ENCODE measurements at regions not wholly inside any gene's neighbourhood (a gene's known extent, or its start where the extent isn't known, plus 50 kb on each side); places are given as distances from the start of the nearest gene placed in this dataset.

DNA sequence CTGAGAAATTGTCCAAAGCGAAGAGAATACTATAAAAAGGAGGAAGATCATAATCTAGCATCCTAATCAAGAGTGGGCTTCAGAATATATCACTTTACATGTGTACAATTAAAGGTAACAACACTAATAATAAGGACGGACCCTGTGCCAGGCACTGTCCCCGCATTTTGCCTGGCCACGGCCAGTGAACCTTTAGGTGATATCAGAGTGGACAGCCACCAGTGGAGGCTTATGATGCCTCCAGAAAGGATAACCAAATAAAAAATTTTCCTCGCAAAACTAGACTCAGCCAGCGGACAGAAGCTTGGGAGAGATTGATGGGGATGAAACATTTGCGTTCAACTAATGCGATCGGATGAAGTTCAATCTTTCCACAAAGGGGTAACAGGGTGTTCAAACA, 436.4 kb downstream of the NPHP4 start:
- DNase-seq (ENCODE audit: low spot score), result no peak
- no peak for TF ChIP-seq HNF4A (conservative IDR thresholded peaks at IDR 0.05)
- no peak for TF ChIP-seq TAF1 (conservative IDR thresholded peaks at IDR 0.05)
- no peak for TF ChIP-seq GABPA (IDR thresholded peaks at IDR 0.05 in 1 of 2, conservative IDR thresholded peaks at IDR 0.05 in 1 of 2)
- TF ChIP-seq SP1 (IDR thresholded peaks at IDR 0.05), result no peak
- no peak for TF ChIP-seq HNF4G (IDR thresholded peaks at IDR 0.05)
- TF ChIP-seq EGR1 (IDR thresholded peaks at IDR 0.05; ENCODE audit: low read depth in 2 of 2), result no peak
- no peak for TF ChIP-seq RXRA (IDR thresholded peaks at IDR 0.05)
- WGBS, result 82% methylated on average over 9 of the region's 9 CpGs
- no peak overlapping the region for H3K27ac ChIP-seq (ENCODE audit: low read depth in 1 of 2, low read length in 2 of 2)
- peaks cover 2 to 8% (median 4%) of the 10 kb centered on the region in 4 donors for H3K9me3 ChIP-seq (ENCODE audit: control insufficient read depth in 4 of 4, low read length in 3 of 4)
- H3K4me1 ChIP-seq (ENCODE audit: control insufficient read depth in 4 of 4, insufficient read depth in 4 of 4, low read length in 3 of 4), result no peaks in the 10 kb centered on the region
- no peak overlapping the region for H3K4me3 ChIP-seq (ENCODE audit: low read depth in 1 of 3, low read length in 3 of 3)
- no peak overlapping the region for H3K9ac ChIP-seq (ENCODE audit: low read depth in 1 of 2, low read length in 2 of 2)
- H3K27me3 ChIP-seq (ENCODE audit: control insufficient read depth in 4 of 4, insufficient read depth in 4 of 4, low read length in 3 of 4), result peaks cover 0 to 4% (median 0%) of the 10 kb centered on the region in 4 donors
- H3K36me3 ChIP-seq (ENCODE audit: control insufficient read depth in 4 of 4, insufficient read depth in 3 of 4, low read depth in 1 of 4, low read length in 3 of 4), result no peaks in the 10 kb centered on the region

DNA sequence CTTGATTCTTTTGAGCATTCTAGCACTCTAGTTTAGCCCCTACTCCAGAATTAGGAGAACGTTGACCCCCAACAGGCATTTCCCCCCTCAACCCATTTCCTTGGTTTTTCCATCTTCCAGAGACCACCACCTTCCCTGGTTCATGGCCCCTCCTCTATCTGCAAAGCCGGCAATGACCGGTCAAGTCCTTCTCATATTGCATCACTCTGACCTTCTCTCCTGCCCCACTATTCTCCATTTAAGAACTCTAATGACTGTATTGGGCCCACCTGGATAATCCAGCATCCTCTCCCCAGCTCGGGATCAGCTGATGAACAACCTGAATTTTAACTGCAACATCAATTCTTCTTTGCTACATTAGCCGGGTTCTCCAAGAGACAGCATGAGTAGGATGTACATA, 437.4 kb downstream of the NPHP4 start:
- Histone ChIP-seq H3K4me1 (ENCODE audit: control insufficient read depth in 4 of 4, insufficient read depth in 4 of 4, low read length in 3 of 4) (no peaks in the 10 kb centered on the region), H3K4me3 (ENCODE audit: low read depth in 1 of 3, low read length in 3 of 3) (no peak overlapping the region), H3K36me3 (ENCODE audit: control insufficient read depth in 4 of 4, insufficient read depth in 3 of 4, low read depth in 1 of 4, low read length in 3 of 4) (no peaks in the 10 kb centered on the region), H3K27me3 (ENCODE audit: control insufficient read depth in 4 of 4, insufficient read depth in 4 of 4, low read length in 3 of 4) (peaks cover 0 to 4% (median 0%) of the 10 kb centered on the region in 4 donors), H3K9me3 (ENCODE audit: control insufficient read depth in 4 of 4, low read length in 3 of 4) (peaks cover 2 to 8% (median 4%) of the 10 kb centered on the region in 4 donors), H3K9ac (ENCODE audit: low read depth in 1 of 2, low read length in 2 of 2) (no peak overlapping the region), H3K27ac (ENCODE audit: low read depth in 1 of 2, low read length in 2 of 2) (no peak overlapping the region)
- TF ChIP-seq GABPA (IDR thresholded peaks at IDR 0.05 in 1 of 2, conservative IDR thresholded peaks at IDR 0.05 in 1 of 2), result no peak
- TF ChIP-seq TAF1 (conservative IDR thresholded peaks at IDR 0.05), result no peak
- no peak for TF ChIP-seq RAD21 (IDR thresholded peaks at IDR 0.05)
- TF ChIP-seq RXRA (IDR thresholded peaks at IDR 0.05), result no peak
- TF ChIP-seq SP1 (IDR thresholded peaks at IDR 0.05), result no peak
- TF ChIP-seq, protein P1, sequence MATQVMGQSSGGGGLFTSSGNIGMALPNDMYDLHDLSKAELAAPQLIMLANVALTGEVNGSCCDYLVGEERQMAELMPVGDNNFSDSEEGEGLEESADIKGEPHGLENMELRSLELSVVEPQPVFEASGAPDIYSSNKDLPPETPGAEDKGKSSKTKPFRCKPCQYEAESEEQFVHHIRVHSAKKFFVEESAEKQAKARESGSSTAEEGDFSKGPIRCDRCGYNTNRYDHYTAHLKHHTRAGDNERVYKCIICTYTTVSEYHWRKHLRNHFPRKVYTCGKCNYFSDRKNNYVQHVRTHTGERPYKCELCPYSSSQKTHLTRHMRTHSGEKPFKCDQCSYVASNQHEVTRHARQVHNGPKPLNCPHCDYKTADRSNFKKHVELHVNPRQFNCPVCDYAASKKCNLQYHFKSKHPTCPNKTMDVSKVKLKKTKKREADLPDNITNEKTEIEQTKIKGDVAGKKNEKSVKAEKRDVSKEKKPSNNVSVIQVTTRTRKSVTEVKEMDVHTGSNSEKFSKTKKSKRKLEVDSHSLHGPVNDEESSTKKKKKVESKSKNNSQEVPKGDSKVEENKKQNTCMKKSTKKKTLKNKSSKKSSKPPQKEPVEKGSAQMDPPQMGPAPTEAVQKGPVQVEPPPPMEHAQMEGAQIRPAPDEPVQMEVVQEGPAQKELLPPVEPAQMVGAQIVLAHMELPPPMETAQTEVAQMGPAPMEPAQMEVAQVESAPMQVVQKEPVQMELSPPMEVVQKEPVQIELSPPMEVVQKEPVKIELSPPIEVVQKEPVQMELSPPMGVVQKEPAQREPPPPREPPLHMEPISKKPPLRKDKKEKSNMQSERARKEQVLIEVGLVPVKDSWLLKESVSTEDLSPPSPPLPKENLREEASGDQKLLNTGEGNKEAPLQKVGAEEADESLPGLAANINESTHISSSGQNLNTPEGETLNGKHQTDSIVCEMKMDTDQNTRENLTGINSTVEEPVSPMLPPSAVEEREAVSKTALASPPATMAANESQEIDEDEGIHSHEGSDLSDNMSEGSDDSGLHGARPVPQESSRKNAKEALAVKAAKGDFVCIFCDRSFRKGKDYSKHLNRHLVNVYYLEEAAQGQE (IDR thresholded peaks at IDR 0.05), result no peak
- TF ChIP-seq HNF4G (IDR thresholded peaks at IDR 0.05), result no peak
- no peak for TF ChIP-seq EGR1 (IDR thresholded peaks at IDR 0.05; ENCODE audit: low read depth in 2 of 2)
- no peak for TF ChIP-seq FOXA1 (IDR thresholded peaks at IDR 0.05)
- TF ChIP-seq YY1 (IDR thresholded peaks at IDR 0.05), result no peak
- TF ChIP-seq, protein P2, sequence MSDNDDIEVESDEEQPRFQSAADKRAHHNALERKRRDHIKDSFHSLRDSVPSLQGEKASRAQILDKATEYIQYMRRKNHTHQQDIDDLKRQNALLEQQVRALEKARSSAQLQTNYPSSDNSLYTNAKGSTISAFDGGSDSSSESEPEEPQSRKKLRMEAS (IDR thresholded peaks at IDR 0.05), result no peak
- no peak for TF ChIP-seq FOXA2 (IDR thresholded peaks at IDR 0.05)
- WGBS, result 76% methylated on average over 5 of the region's 5 CpGs
- no peak for DNase-seq (ENCODE audit: low spot score)

DNA sequence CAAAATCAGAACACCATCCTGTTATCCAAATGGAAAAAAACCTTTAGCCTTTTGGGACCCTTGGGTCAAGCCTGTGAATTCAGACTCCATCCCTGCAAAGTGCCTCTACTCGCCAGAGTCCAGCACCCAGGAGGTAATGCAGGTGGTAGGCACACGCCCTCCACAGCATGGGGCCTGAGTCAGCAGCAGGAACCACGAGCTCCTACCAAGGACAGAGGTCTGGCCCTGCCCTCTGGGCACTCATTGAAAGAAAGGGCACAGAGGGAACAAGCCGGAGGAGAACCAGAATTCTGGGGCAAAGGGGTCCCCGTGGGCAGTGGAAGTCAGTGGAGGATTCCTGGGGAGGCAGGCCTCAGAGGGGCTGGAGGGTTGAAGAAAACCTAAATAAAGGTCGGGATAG, 438.1 kb downstream of the NPHP4 start:
- no peak overlapping the region for H3K4me3 ChIP-seq (ENCODE audit: low read depth in 1 of 3, low read length in 3 of 3)
- no peak overlapping the region for H3K9ac ChIP-seq (ENCODE audit: low read depth in 1 of 2, low read length in 2 of 2)
- H3K4me1 ChIP-seq (ENCODE audit: control insufficient read depth in 4 of 4, insufficient read depth in 4 of 4, low read length in 3 of 4), result no peaks in the 10 kb centered on the region
- H3K27me3 ChIP-seq (ENCODE audit: control insufficient read depth in 4 of 4, insufficient read depth in 4 of 4, low read length in 3 of 4), result peaks cover 0 to 4% (median 0%) of the 10 kb centered on the region in 4 donors
- TF ChIP-seq YY1 (IDR thresholded peaks at IDR 0.05) (no peak), GABPA (IDR thresholded peaks at IDR 0.05 in 1 of 2, conservative IDR thresholded peaks at IDR 0.05 in 1 of 2) (no peak)
- TF ChIP-seq, protein P3, sequence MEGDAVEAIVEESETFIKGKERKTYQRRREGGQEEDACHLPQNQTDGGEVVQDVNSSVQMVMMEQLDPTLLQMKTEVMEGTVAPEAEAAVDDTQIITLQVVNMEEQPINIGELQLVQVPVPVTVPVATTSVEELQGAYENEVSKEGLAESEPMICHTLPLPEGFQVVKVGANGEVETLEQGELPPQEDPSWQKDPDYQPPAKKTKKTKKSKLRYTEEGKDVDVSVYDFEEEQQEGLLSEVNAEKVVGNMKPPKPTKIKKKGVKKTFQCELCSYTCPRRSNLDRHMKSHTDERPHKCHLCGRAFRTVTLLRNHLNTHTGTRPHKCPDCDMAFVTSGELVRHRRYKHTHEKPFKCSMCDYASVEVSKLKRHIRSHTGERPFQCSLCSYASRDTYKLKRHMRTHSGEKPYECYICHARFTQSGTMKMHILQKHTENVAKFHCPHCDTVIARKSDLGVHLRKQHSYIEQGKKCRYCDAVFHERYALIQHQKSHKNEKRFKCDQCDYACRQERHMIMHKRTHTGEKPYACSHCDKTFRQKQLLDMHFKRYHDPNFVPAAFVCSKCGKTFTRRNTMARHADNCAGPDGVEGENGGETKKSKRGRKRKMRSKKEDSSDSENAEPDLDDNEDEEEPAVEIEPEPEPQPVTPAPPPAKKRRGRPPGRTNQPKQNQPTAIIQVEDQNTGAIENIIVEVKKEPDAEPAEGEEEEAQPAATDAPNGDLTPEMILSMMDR (IDR thresholded peaks at IDR 0.05; ENCODE audit: low read depth, low read length, missing input control), result no peak
- peak; percentile 6 for DNase-seq (ENCODE audit: low spot score)
- peaks cover 2 to 8% (median 3%) of the 10 kb centered on the region in 4 donors for H3K9me3 ChIP-seq (ENCODE audit: control insufficient read depth in 4 of 4, low read length in 3 of 4)
- no peaks in the 10 kb centered on the region for H3K36me3 ChIP-seq (ENCODE audit: control insufficient read depth in 4 of 4, insufficient read depth in 3 of 4, low read depth in 1 of 4, low read length in 3 of 4)
- WGBS, result 59% methylated on average over 6 of the region's 6 CpGs
- H3K27ac ChIP-seq (ENCODE audit: low read depth in 1 of 2, low read length in 2 of 2), result no peak overlapping the region
